ENCODE measurements at regions not wholly inside any gene's neighbourhood (a gene's known extent, or its start where the extent isn't known, plus 50 kb on each side); places are given as distances from the start of the nearest gene placed in this dataset.

DNA sequence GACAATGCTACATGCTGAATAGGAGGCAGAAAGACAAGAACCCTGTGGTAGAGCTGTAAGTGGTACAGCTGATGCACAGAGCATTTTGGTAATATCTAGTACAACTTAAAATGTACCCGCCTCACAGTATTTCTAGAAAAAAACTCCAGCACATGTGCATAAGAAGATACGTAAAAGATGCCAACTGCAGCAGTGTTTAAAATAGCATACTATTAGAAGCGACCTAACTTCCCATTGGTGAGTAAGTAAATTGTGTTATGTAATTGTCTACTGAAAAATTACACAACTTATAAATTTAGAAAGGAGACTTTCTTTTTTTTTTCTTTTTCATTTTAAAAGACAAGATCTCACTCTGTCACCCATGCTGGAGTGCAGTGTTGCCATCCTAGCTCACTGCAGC is 114.3 kb upstream of the CAND1 start:
- no peaks in the 10 kb centered on the region for H3K9me3 ChIP-seq (replicated peaks; ENCODE audit: control insufficient read depth, insufficient read depth, low read depth, low read length)

More for the DNA sequence above, 114.3 kb upstream of the CAND1 start:
- Histone ChIP-seq H3K9ac (ENCODE audit: insufficient read depth in 1 of 2, low read depth in 2 of 2, low read length in 2 of 2) (no peak overlapping the region), H2AFZ (ENCODE audit: low read depth, low read length) (no peak overlapping the region), H3K36me3 (ENCODE audit: control insufficient read depth, insufficient read depth, low read length) (no peaks in the 10 kb centered on the region), H3K4me2 (ENCODE audit: insufficient read depth, low read length) (no peak overlapping the region), H3K9me1 (ENCODE audit: control insufficient read depth, insufficient read depth, low read length) (no peaks in the 10 kb centered on the region), H3K27ac (ENCODE audit: extremely low read depth, low read depth, low read length) (no peak overlapping the region), H4K20me1 (replicated peaks; ENCODE audit: control insufficient read depth, insufficient read depth, low read length) (no peaks in the 10 kb centered on the region), H3K4me3 (no peak overlapping the region), H3K27me3 (ENCODE audit: control insufficient read depth in 2 of 2, insufficient read depth in 2 of 2, low read length in 2 of 2) (no peaks in the 10 kb centered on the region; a peak in 1 of 5 replicates), H3K4me1 (replicated peaks in 1 of 2; ENCODE audit: control insufficient read depth in 2 of 2, insufficient read depth in 2 of 2, low read length in 2 of 2) (no peaks in the 10 kb centered on the region), H3K79me2 (ENCODE audit: control insufficient read depth, insufficient read depth, low read length) (no peaks in the 10 kb centered on the region)
- FAIRE-seq (no peak), DNase-seq (ENCODE audit: extremely low read depth in 1 of 4, low spot score in 3 of 4) (no peak), ATAC-seq (no peak)
- 2% methylated on average over 3 of the region's 3 CpGs for WGBS (ENCODE audit: insufficient coverage, low coverage, missing lambda C conversion rate)
- TF ChIP-seq, protein P1, sequence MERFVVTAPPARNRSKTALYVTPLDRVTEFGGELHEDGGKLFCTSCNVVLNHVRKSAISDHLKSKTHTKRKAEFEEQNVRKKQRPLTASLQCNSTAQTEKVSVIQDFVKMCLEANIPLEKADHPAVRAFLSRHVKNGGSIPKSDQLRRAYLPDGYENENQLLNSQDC (CRISPR knock-in tag; IDR thresholded peaks at IDR 0.05) = no peak
- TF ChIP-seq, protein P2, sequence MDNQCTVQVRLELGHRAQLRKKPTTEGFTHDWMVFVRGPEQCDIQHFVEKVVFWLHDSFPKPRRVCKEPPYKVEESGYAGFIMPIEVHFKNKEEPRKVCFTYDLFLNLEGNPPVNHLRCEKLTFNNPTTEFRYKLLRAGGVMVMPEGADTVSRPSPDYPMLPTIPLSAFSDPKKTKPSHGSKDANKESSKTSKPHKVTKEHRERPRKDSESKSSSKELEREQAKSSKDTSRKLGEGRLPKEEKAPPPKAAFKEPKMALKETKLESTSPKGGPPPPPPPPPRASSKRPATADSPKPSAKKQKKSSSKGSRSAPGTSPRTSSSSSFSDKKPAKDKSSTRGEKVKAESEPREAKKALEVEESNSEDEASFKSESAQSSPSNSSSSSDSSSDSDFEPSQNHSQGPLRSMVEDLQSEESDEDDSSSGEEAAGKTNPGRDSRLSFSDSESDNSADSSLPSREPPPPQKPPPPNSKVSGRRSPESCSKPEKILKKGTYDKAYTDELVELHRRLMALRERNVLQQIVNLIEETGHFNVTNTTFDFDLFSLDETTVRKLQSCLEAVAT (IDR thresholded peaks at IDR 0.05) = no peak
- TF ChIP-seq, protein P3, sequence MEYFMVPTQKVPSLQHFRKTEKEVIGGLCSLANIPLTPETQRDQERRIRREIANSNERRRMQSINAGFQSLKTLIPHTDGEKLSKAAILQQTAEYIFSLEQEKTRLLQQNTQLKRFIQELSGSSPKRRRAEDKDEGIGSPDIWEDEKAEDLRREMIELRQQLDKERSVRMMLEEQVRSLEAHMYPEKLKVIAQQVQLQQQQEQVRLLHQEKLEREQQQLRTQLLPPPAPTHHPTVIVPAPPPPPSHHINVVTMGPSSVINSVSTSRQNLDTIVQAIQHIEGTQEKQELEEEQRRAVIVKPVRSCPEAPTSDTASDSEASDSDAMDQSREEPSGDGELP (CRISPR knock-in tag; IDR thresholded peaks at IDR 0.05; ENCODE audit: borderline replicate concordance) = no peak
- no peak for TF ChIP-seq CSDE1 (IDR thresholded peaks at IDR 0.05)
- POLR2A ChIA-PET = no interaction called here
- CTCF ChIA-PET (ENCODE audit: low intra/inter-chr PET ratio) = no interaction called here
- in situ Hi-C loops (cut with MboI) (no loop called here), intact Hi-C loops (cut with micrococcal nuclease) (no loop called here)
- no TSS peak for BruUV-seq (replicated peaks)

Data from K562 (cell line).